Heart left ventricle (tissue), 16 donors: ENCODE measurements at regions not wholly inside any gene's neighbourhood (a gene's known extent, or its start where the extent isn't known, plus 50 kb on each side); places are given as distances from the start of the nearest gene placed in this dataset.

Experiments used
- ATAC-seq, 4 donors: fragments of 200-7000 bp; cut with Tn5 transposase; one replicate each; pipeline ENCODE4 v1.9.1; 2020 to 2022; ENCODE audit warnings: moderate library complexity in 4 of 4, mild to moderate bottlenecking in 3 of 4, moderate number of reproducible peaks in 1 of 4
- DNase-seq, 5 donors: peaks; one replicate each; pipeline ENCODE4 v3.0.0-alpha.2; 2020
- H3K27ac ChIP-seq, 12 donors: fragments of 200-600 bp; sonication (generic) in 4 of 12; one replicate each; pipeline versions ENCODE4 v1.5.0 to v1.8.0; 2016 to 2022; ENCODE audit warnings: mild to moderate bottlenecking in 2 of 12
- H3K27me3 ChIP-seq, 9 donors: fragments of 200-600 bp; sonication (generic) in 2 of 9; one replicate each; pipeline versions ENCODE4 v1.5.1 to v1.8.0; 2016 to 2022; ENCODE audit warnings: mild to moderate bottlenecking in 3 of 9
- H3K36me3 ChIP-seq, 9 donors: fragments of 200-600 bp; sonication (generic) in 2 of 9; one replicate each; pipeline versions ENCODE4 v1.5.0 to v1.8.0; 2018 to 2022; ENCODE audit warnings: mild to moderate bottlenecking in 2 of 9
- H3K4me1 ChIP-seq, 12 donors: fragments of 200-600 bp; sonication (generic) in 4 of 12; one replicate each; pipeline versions ENCODE4 v1.5.0 to v1.8.0; 2016 to 2022; ENCODE audit warnings: mild to moderate bottlenecking in 3 of 12
- H3K4me3 ChIP-seq, 12 donors: fragments of 200-600 bp; sonication (generic) in 4 of 12; one replicate each; pipeline versions ENCODE4 v1.5.0 to v1.8.0; 2017 to 2022; ENCODE audit warnings: mild to moderate bottlenecking in 9 of 12, moderate library complexity in 4 of 12
- H3K9me3 ChIP-seq, 12 donors: fragments of 200-600 bp; sonication (generic) in 4 of 12; one replicate each; pipeline versions ENCODE4 v1.5.0 to v1.8.0; 2016 to 2022; ENCODE audit warnings: mild to moderate bottlenecking in 1 of 12
- CTCF ChIP-seq, 12 donors: fragments of 200-600 bp; sonication (generic) in 4 of 12; IDR thresholded peaks; one replicate each; pipeline versions ENCODE4 v1.5.0 to v1.8.0; 2018 to 2022; ENCODE audit warnings: antibody characterized with exemption in 12 of 12, mild to moderate bottlenecking in 5 of 12
- POLR2A ChIP-seq, 2 donors: fragments of 450-650 bp; IDR thresholded peaks; one replicate each; pipeline ENCODE4 v1.6.1; 2017; ENCODE audit warnings: antibody characterized with exemption in 2 of 2, mild to moderate bottlenecking in 2 of 2, moderate library complexity in 2 of 2
- WGBS, 4 donors: extraction: QIAGEN DNeasy Blood & Tissue Kit in 2 of 4; methylation state at CpG; one replicate each; pipeline versions ENCODE4 v1.1.5 to v1.1.7; 2013 to 2018; 5-methylcytosine and 5-hydroxymethylcytosine counted together
- intact Hi-C, 10 donors: fragments of 100-400 bp; cut with DNase I; formaldehyde crosslinking; loops; one replicate each; pipeline versions ENCODE4 v1.11.1 to v1.14.2; 2022
- donor health status: ischemic (EF 13 %, LVEDD 7.1; RV severe dilation, severe dysfunction).
- donor health status: healthy with polysubstance abuse.
- donor health status: DM: no; HTN: yes; CAD: no.
- donor health status: DM: no; HTN: no; CAD: no.
- donor health status: ischemic (EF 25% LVEDD 6.9; RV normal size, moderate dysfunction).
- donor health status: ischemic (EF 25% LVEDD 5.7; RV mildly dilated, moderate dysfunction).
- donor health status: healthy.
- donor health status: DM: yes; HTN: yes; CAD: no.
- donor health status: ischemic (EF 35%, LVEDD 5.7; RV mildly dilated, moderate dysfunction).
- donor health status: nonischemic (EF 11% LVEDD 7.7; RV severe dilation, severe dysfunction).
- donor health status: DM: yes; HTN: yes; CAD: no.
- donor health status: PGD.
- donor health status: ischemic (EF 29% LVEDD 5.4; RV normal size, mild dysfunction).
- donor health status: nonischemic (EF 23%, LVEDD 6.1; RV moderate dilation, normal function).

GRCh38 chr2:5444168-5444567 is 248.0 kb upstream of the SOX11 start:
- WGBS, 4 donors = 96 to 97% (median 96%) methylated on average over 16 of the region's 16 CpGs
- Histone ChIP-seq H3K36me3 (no peaks in the 10 kb centered on the region), H3K27ac (no peak overlapping the region), H3K27me3 (no peaks in the 10 kb centered on the region), H3K4me1 (no peaks in the 10 kb centered on the region), H3K9me3 (no peaks in the 10 kb centered on the region), H3K4me3 (no peak overlapping the region)
- no peak for DNase-seq
- intact Hi-C loops = no loop called here
- ATAC-seq = no peak
- no peak for TF ChIP-seq POLR2A (IDR thresholded peaks at IDR 0.05)
- TF ChIP-seq CTCF (IDR thresholded peaks at IDR 0.05) = no peak

- Histone ChIP-seq H3K4me3 (no peak overlapping the region), H3K27ac (no peak overlapping the region), H3K9me3 (no peaks in the 10 kb centered on the region), H3K4me1 (no peaks in the 10 kb centered on the region), H3K27me3 (no peaks in the 10 kb centered on the region), H3K36me3 (no peaks in the 10 kb centered on the region)
- 91 to 97% (median 95%) methylated on average over 4 of the region's 4 CpGs for WGBS, 4 donors
- TF ChIP-seq POLR2A (IDR thresholded peaks at IDR 0.05) (no peak), CTCF (IDR thresholded peaks at IDR 0.05) (no peak)
- intact Hi-C loops = no loop called here
- ATAC-seq = no peak
- no peak for DNase-seq
Observed at GRCh38 chr2:5444854-5445253, 247.3 kb upstream of the SOX11 start.

GRCh38 chr2:5449867-5450266 is 242.3 kb upstream of the SOX11 start:
- intact Hi-C loops = no loop called here
- Histone ChIP-seq H3K36me3 (no peaks in the 10 kb centered on the region), H3K4me1 (no peaks in the 10 kb centered on the region), H3K4me3 (no peak overlapping the region), H3K27ac (no peak overlapping the region), H3K9me3 (no peaks in the 10 kb centered on the region), H3K27me3 (no peaks in the 10 kb centered on the region)
- ATAC-seq (no peak), DNase-seq (no peak)
- TF ChIP-seq CTCF (IDR thresholded peaks at IDR 0.05) (no peak), POLR2A (IDR thresholded peaks at IDR 0.05) (no peak)

- intact Hi-C loops = no loop called here
- Histone ChIP-seq H3K4me1 (no peaks in the 10 kb centered on the region), H3K27me3 (no peaks in the 10 kb centered on the region), H3K4me3 (no peak overlapping the region), H3K9me3 (no peaks in the 10 kb centered on the region), H3K36me3 (no peaks in the 10 kb centered on the region), H3K27ac (no peak overlapping the region)
- ATAC-seq (no peak), DNase-seq (no peak)
- 70 to 75% (median 73%) methylated on average over 23 of the region's 23 CpGs for WGBS, 4 donors
- TF ChIP-seq POLR2A (IDR thresholded peaks at IDR 0.05) (no peak), CTCF (IDR thresholded peaks at IDR 0.05) (no peak)
Observed at GRCh38 chr2:5453220-5454050, 238.7 kb upstream of the SOX11 start.
